ENCODE measurements at regions not wholly inside any gene's neighbourhood (a gene's known extent, or its start where the extent isn't known, plus 50 kb on each side); places are given as distances from the start of the nearest gene placed in this dataset.

DNA sequence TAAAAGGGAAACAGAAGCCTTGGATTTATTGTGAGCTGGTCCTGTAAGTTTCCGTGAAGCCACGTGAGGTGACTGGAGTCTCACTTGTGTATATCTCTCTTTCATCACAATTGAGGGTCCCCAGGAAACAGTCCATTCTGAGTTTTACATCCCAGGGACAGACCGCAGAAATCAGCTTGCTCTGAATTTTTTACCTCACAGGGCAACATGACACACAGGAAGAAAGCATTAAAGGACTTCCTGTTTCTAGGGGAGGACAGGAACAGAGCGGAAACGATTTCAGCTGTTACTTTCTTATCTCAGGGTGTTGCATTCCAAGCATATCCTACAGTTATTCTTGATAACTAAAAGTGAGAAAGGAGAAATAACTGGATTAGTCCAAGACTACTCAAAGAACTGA, 553.5 kb downstream of the TRAM1L1 start:
- no peaks in the 10 kb centered on the region for H3F3A ChIP-seq (ENCODE audit: insufficient read depth, low read length)
- H3K27me3 ChIP-seq (replicated peaks; ENCODE audit: insufficient read depth, low read length), result no peaks in the 10 kb centered on the region
- no peaks in the 10 kb centered on the region for H3K36me3 ChIP-seq (replicated peaks; ENCODE audit: insufficient read depth, low read length)
- no peak overlapping the region for H3K9ac ChIP-seq (ENCODE audit: low read length)
- no peak overlapping the region for H2AFZ ChIP-seq (ENCODE audit: low read length)
- no peaks in the 10 kb centered on the region for H4K20me1 ChIP-seq (ENCODE audit: insufficient read depth, low read length)
- no peaks in the 10 kb centered on the region for H3K9me2 ChIP-seq (replicated peaks; ENCODE audit: insufficient read depth, low read length)
- H3K4me1 ChIP-seq (ENCODE audit: low read length), result no peaks in the 10 kb centered on the region
- H3K9me3 ChIP-seq (replicated peaks; ENCODE audit: insufficient read depth, low read length), result no peaks in the 10 kb centered on the region
- TF ChIP-seq EZH2 (optimal IDR thresholded peaks at IDR 0.05; ENCODE audit: low read depth, low read length), result no peak
- TF ChIP-seq, protein P1, sequence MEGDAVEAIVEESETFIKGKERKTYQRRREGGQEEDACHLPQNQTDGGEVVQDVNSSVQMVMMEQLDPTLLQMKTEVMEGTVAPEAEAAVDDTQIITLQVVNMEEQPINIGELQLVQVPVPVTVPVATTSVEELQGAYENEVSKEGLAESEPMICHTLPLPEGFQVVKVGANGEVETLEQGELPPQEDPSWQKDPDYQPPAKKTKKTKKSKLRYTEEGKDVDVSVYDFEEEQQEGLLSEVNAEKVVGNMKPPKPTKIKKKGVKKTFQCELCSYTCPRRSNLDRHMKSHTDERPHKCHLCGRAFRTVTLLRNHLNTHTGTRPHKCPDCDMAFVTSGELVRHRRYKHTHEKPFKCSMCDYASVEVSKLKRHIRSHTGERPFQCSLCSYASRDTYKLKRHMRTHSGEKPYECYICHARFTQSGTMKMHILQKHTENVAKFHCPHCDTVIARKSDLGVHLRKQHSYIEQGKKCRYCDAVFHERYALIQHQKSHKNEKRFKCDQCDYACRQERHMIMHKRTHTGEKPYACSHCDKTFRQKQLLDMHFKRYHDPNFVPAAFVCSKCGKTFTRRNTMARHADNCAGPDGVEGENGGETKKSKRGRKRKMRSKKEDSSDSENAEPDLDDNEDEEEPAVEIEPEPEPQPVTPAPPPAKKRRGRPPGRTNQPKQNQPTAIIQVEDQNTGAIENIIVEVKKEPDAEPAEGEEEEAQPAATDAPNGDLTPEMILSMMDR (IDR thresholded peaks at IDR 0.05; ENCODE audit: low read length), result no peak
- no peak for TF ChIP-seq EZH2phosphoT487 (IDR thresholded peaks at IDR 0.05; ENCODE audit: low read length)
- H3K4me2 ChIP-seq (ENCODE audit: low read depth, low read length), result no peak overlapping the region
- DNase-seq, result no peak
- no peaks in the 10 kb centered on the region for H3K79me2 ChIP-seq (ENCODE audit: low read length)
- no peak overlapping the region for H3K4me3 ChIP-seq (ENCODE audit: low read length)
- H3K27ac ChIP-seq (ENCODE audit: low read length), result no peak overlapping the region

DNA sequence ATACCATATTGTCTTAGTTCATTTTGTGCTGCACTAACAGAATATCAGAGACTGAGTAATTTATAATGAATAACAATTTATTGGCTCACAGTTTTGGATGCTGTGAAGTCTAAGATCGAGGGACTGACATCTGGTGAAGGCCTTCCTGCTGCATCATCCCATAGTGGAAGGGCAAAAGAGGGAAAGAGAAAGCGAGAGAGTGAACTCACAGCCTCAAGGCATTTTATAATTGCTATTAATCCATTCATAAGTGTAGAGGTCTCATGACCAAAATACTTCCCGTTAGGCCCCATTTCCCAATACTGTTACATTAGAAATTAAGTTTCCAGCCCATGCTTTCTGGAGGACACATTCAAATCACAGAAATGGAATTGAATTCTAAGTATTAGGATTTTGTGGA, 554.4 kb downstream of the TRAM1L1 start:
- Histone ChIP-seq H2AFZ (ENCODE audit: low read length) (no peak overlapping the region), H3K27ac (ENCODE audit: low read length) (no peak overlapping the region), H3K9me2 (replicated peaks; ENCODE audit: insufficient read depth, low read length) (no peaks in the 10 kb centered on the region), H3K9ac (ENCODE audit: low read length) (no peak overlapping the region), H4K20me1 (ENCODE audit: insufficient read depth, low read length) (no peaks in the 10 kb centered on the region), H3K36me3 (replicated peaks; ENCODE audit: insufficient read depth, low read length) (no peaks in the 10 kb centered on the region), H3K27me3 (replicated peaks; ENCODE audit: insufficient read depth, low read length) (no peaks in the 10 kb centered on the region), H3K4me2 (ENCODE audit: low read depth, low read length) (no peak overlapping the region), H3F3A (ENCODE audit: insufficient read depth, low read length) (no peaks in the 10 kb centered on the region), H3K4me1 (ENCODE audit: low read length) (no peaks in the 10 kb centered on the region), H3K4me3 (ENCODE audit: low read length) (no peak overlapping the region), H3K9me3 (replicated peaks; ENCODE audit: insufficient read depth, low read length) (no peaks in the 10 kb centered on the region), H3K79me2 (ENCODE audit: low read length) (no peaks in the 10 kb centered on the region)
- no peak for TF ChIP-seq EZH2phosphoT487 (IDR thresholded peaks at IDR 0.05; ENCODE audit: low read length)
- no peak for DNase-seq

DNA sequence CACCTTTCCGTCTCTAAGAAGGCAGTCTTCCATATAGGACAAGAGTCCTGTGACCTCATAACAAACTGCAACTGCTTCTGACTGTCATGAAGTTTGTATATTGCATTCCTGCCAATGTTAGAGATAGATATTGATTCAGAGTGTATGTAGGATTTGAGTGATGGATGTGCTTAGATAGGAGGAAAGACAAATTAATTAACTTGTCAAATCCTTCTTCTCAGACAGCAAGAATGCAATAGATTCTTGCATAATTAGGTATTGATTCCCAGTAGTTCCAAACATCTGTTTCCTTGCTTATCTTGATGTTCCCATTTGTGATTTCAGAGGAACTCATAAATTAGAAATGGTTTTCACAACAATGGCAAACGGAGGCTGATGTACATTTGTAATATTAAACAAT, 555.3 kb downstream of the TRAM1L1 start:
- no peak for DNase-seq
- TF ChIP-seq EZH2phosphoT487 (IDR thresholded peaks at IDR 0.05; ENCODE audit: low read length) (no peak), EZH2 (optimal IDR thresholded peaks at IDR 0.05; ENCODE audit: low read depth, low read length) (no peak)
- TF ChIP-seq, protein P1 (IDR thresholded peaks at IDR 0.05; ENCODE audit: low read length), result no peak
- no peaks in the 10 kb centered on the region for H3K27me3 ChIP-seq (replicated peaks; ENCODE audit: insufficient read depth, low read length)
- H2AFZ ChIP-seq (ENCODE audit: low read length), result no peak overlapping the region
- no peak overlapping the region for H3K4me2 ChIP-seq (ENCODE audit: low read depth, low read length)
- no peak overlapping the region for H3K4me3 ChIP-seq (ENCODE audit: low read length)
- H3K79me2 ChIP-seq (ENCODE audit: low read length), result no peaks in the 10 kb centered on the region
- H3K4me1 ChIP-seq (ENCODE audit: low read length), result no peaks in the 10 kb centered on the region
- no peaks in the 10 kb centered on the region for H3K36me3 ChIP-seq (replicated peaks; ENCODE audit: insufficient read depth, low read length)
- H3F3A ChIP-seq (ENCODE audit: insufficient read depth, low read length), result no peaks in the 10 kb centered on the region
- no peaks in the 10 kb centered on the region for H4K20me1 ChIP-seq (ENCODE audit: insufficient read depth, low read length)
- H3K9me2 ChIP-seq (replicated peaks; ENCODE audit: insufficient read depth, low read length), result no peaks in the 10 kb centered on the region
- H3K27ac ChIP-seq (ENCODE audit: low read length), result no peak overlapping the region
- H3K9ac ChIP-seq (ENCODE audit: low read length), result no peak overlapping the region
- H3K9me3 ChIP-seq (replicated peaks; ENCODE audit: insufficient read depth, low read length), result no peaks in the 10 kb centered on the region

DNA sequence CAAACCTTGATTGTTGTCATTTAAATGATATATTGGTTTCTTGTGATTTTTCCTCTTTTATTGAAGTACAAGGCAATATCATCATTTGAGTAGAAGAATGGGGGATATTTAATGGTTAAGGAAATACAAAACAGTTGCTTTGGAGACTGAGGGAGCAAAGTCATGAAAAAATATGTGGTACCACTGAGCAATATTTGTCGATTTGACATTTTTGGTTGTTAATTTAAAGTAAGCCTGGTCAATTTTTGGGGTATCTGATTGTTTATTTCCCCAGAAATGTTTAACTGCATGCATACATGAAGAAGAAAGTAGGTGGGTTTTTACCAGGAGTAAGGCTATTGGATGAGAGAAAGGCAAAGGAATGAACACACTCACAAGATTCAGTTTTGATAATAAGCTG, 556.2 kb downstream of the TRAM1L1 start:
- H3K27ac ChIP-seq (ENCODE audit: low read length), result no peak overlapping the region
- no peak overlapping the region for H3K4me2 ChIP-seq (ENCODE audit: low read depth, low read length)
- no peaks in the 10 kb centered on the region for H3K79me2 ChIP-seq (ENCODE audit: low read length)
- H3K4me3 ChIP-seq (ENCODE audit: low read length), result no peak overlapping the region
- no peaks in the 10 kb centered on the region for H3K27me3 ChIP-seq (replicated peaks; ENCODE audit: insufficient read depth, low read length)
- H3K9me3 ChIP-seq (replicated peaks; ENCODE audit: insufficient read depth, low read length), result no peaks in the 10 kb centered on the region
- H3K9ac ChIP-seq (ENCODE audit: low read length), result no peak overlapping the region
- no peak for DNase-seq
- H4K20me1 ChIP-seq (ENCODE audit: insufficient read depth, low read length), result no peaks in the 10 kb centered on the region
- H3K9me2 ChIP-seq (replicated peaks; ENCODE audit: insufficient read depth, low read length), result no peaks in the 10 kb centered on the region
- no peaks in the 10 kb centered on the region for H3K36me3 ChIP-seq (replicated peaks; ENCODE audit: insufficient read depth, low read length)
- TF ChIP-seq EZH2phosphoT487 (IDR thresholded peaks at IDR 0.05; ENCODE audit: low read length) (no peak), EZH2 (optimal IDR thresholded peaks at IDR 0.05; ENCODE audit: low read depth, low read length) (no peak)
- TF ChIP-seq, protein P1 (IDR thresholded peaks at IDR 0.05; ENCODE audit: low read length), result no peak
- no peaks in the 10 kb centered on the region for H3K4me1 ChIP-seq (ENCODE audit: low read length)
- H3F3A ChIP-seq (ENCODE audit: insufficient read depth, low read length), result no peaks in the 10 kb centered on the region
- no peak overlapping the region for H2AFZ ChIP-seq (ENCODE audit: low read length)

Data from MM.1S (cell line).